ENCODE measurements at regions not wholly inside any gene's neighbourhood (a gene's known extent, or its start where the extent isn't known, plus 50 kb on each side); places are given as distances from the start of the nearest gene placed in this dataset.
A peak's percentile ranks its signal among the peaks of the same experiment; 100 is the strongest.

DNA sequence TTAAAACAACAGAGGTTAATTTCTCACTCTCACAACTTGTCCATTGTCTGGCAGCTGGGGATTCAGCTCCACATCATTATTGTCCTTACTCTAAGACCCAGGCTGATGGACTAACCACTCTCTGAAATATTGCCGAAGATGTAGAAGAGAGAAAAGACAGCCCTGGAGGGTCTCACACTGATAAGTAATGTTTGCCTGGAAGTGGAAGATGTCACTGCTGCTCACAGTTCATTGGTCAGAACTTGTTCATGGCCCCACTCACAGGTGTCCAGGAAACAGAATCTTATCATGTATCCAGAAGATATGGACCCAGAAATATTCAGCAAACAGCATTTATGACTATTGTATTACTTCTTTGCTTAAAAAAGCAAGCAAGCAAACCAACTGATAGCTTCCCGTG, 62.2 kb upstream of the LPP start:
- WGBS (ENCODE audit: insufficient coverage, low lambda C conversion rate): no CpG with 5 or more reads among the region's 2 CpGs

DNA sequence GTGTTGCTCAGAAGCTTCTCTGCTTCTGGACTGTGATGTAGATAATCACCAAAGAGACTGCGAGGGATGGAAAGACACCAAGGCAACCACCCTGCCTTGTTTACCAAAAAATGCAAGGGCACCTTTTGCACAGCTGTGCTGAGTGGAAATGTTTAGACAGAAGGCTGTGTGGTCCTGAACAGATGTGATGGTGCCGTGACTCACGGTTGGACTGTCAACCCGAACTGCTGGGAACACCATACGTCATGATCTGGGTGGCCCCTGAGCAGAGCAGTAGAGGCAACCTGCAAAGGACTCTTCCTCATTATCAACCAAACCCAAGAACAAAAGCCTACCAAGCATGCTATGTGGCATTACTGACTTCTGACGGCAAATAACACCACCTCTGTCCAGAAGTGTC, 61.3 kb upstream of the LPP start:
- no CpG with 5 or more reads among the region's 6 CpGs for WGBS (ENCODE audit: insufficient coverage, low lambda C conversion rate)
- Histone ChIP-seq H3K9me3 (ENCODE audit: control insufficient read depth, low read depth, low read length) (no peaks in the 10 kb centered on the region), H3K4me3 (ENCODE audit: low read length) (no peak overlapping the region), H3K36me3 (ENCODE audit: control insufficient read depth, insufficient read depth, low read length) (no peaks in the 10 kb centered on the region), H3K27me3 (ENCODE audit: control insufficient read depth, insufficient read depth, low read length) (no peaks in the 10 kb centered on the region), H3K4me1 (ENCODE audit: control insufficient read depth, insufficient read depth, low read length) (no peaks in the 10 kb centered on the region), H3K27ac (ENCODE audit: low read length) (no peak overlapping the region)
- DNase-seq: no peak

More for the DNA sequence above, 62.2 kb upstream of the LPP start:
- no peaks in the 10 kb centered on the region for H3K36me3 ChIP-seq (ENCODE audit: control insufficient read depth, insufficient read depth, low read length)
- H3K27me3 ChIP-seq (ENCODE audit: control insufficient read depth, insufficient read depth, low read length): no peaks in the 10 kb centered on the region
- no peak for DNase-seq
- H3K4me1 ChIP-seq (ENCODE audit: control insufficient read depth, insufficient read depth, low read length): no peaks in the 10 kb centered on the region
- H3K4me3 ChIP-seq (ENCODE audit: low read length): no peak overlapping the region
- no peak overlapping the region for H3K27ac ChIP-seq (ENCODE audit: low read length)
- no peaks in the 10 kb centered on the region for H3K9me3 ChIP-seq (ENCODE audit: control insufficient read depth, low read depth, low read length)

DNA sequence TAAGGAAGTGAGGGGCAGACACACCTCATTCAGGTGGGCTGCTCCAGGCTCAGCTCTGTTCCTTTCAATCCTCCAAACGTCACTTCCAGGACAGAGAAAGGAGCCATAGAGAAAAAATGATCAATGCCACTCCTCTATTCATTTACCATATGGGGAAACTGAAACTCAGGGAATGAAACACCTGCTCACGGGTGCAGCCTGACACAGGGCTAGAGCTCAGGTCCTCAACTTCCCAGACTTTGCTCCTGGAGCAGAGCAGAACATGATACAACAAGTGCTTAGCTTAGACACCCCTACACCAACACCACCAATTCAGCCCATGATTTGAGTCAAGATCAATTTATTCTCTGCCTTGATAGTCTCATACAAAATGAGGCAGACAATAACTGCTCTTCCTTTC, 58.5 kb upstream of the LPP start:
- H3K9me3 ChIP-seq (ENCODE audit: control insufficient read depth, low read depth, low read length): no peaks in the 10 kb centered on the region
- H3K4me1 ChIP-seq (ENCODE audit: control insufficient read depth, insufficient read depth, low read length): no peaks in the 10 kb centered on the region
- no peaks in the 10 kb centered on the region for H3K27me3 ChIP-seq (ENCODE audit: control insufficient read depth, insufficient read depth, low read length)
- H3K4me3 ChIP-seq (ENCODE audit: low read length): no peak overlapping the region
- peak; percentile 44 to 77 for DNase-seq
- no peaks in the 10 kb centered on the region for H3K36me3 ChIP-seq (ENCODE audit: control insufficient read depth, insufficient read depth, low read length)
- no peak overlapping the region for H3K27ac ChIP-seq (ENCODE audit: low read length)
- no CpG with 5 or more reads among the region's 2 CpGs for WGBS (ENCODE audit: insufficient coverage, low lambda C conversion rate)

DNA sequence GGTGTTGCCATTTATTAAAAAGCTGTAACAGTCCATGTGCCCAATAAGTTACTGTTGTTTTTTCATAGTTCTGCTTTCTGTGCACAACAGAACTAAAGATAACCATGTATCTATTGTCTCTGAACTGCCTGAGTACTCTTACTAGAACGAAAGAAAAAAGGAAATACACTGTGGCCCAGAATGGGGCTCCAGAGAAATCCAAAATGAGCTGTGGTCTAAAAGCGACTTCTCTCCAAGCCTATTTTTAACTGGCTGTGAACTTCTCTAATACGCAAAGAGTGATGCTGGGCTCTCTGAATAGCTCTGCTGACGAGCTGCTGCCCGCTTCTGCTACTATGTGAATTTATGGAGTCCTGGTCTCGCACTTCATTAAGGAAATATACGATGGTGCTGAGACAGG, 56.2 kb upstream of the LPP start:
- Histone ChIP-seq H3K36me3 (ENCODE audit: control insufficient read depth, insufficient read depth, low read length) (no peaks in the 10 kb centered on the region), H3K9me3 (ENCODE audit: control insufficient read depth, low read depth, low read length) (no peaks in the 10 kb centered on the region), H3K27me3 (ENCODE audit: control insufficient read depth, insufficient read depth, low read length) (no peaks in the 10 kb centered on the region), H3K27ac (ENCODE audit: low read length) (no peak overlapping the region), H3K4me1 (ENCODE audit: control insufficient read depth, insufficient read depth, low read length) (no peaks in the 10 kb centered on the region), H3K4me3 (ENCODE audit: low read length) (no peak overlapping the region)
- DNase-seq: no peak
- no CpG with 5 or more reads among the region's 7 CpGs for WGBS (ENCODE audit: insufficient coverage, low lambda C conversion rate)

DNA sequence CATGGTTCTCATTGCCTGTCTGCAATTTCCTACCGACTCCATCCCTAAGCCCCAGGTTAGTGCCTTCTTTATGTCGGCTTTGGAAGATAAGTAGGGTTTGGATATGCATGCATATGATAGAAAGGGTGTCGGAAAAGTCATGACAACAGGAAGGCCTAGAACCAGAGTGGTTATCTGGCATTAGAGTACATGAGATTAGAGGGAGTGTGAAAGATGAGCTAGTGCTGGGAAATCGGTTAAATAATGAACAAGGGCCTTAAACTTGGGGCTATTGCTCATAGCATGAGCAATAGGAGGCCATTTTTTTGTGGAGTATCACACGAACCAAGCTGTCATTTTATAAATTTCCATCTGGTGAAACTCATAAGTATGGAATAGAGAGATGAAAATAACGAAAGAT, 54.0 kb upstream of the LPP start:
- Histone ChIP-seq H3K27me3 (ENCODE audit: control insufficient read depth, insufficient read depth, low read length) (no peaks in the 10 kb centered on the region), H3K9me3 (ENCODE audit: control insufficient read depth, low read depth, low read length) (no peaks in the 10 kb centered on the region), H3K4me3 (ENCODE audit: low read length) (no peak overlapping the region), H3K4me1 (ENCODE audit: control insufficient read depth, insufficient read depth, low read length) (no peaks in the 10 kb centered on the region), H3K36me3 (ENCODE audit: control insufficient read depth, insufficient read depth, low read length) (no peaks in the 10 kb centered on the region), H3K27ac (ENCODE audit: low read length) (no peak overlapping the region)
- no peak for DNase-seq
- WGBS (ENCODE audit: insufficient coverage, low lambda C conversion rate): 77% methylated on average over 4 of the region's 6 CpGs

DNA sequence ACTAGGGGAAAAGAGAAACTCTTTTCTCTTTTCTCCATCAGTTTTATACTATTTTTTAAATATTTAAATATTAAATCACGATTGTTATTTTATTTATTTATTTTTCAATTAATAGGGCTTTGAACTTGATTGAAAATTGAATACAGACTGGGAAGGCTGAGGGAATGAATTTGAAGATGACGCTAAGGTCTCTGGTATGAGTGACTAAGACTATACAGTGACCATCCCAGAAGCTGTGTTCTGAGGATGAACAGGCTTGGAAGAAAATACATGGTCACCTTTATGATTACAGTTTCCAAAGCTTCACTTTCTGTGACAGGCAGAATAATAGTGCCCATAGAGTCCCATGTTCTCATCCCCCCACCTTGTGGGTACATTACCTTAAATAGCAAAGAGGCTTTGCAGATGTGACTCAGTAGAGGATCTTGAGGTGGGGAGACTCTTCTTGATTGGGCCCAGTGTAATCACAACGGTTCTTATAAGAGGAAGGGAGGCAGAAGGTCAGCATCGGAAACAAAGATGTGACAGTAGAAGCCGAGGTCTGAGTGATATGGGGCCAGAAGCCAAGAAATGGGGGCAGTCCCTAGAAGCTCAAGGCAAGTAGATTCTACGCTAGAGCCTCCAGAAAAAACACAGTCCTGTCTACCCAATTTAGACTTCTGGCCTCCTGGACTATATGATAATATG, 51.0 kb upstream of the LPP start:
- Histone ChIP-seq H3K27ac (ENCODE audit: low read length) (no peak overlapping the region), H3K4me1 (ENCODE audit: control insufficient read depth, insufficient read depth, low read length) (no peaks in the 10 kb centered on the region), H3K36me3 (ENCODE audit: control insufficient read depth, insufficient read depth, low read length) (no peaks in the 10 kb centered on the region), H3K9me3 (ENCODE audit: control insufficient read depth, low read depth, low read length) (no peaks in the 10 kb centered on the region), H3K27me3 (ENCODE audit: control insufficient read depth, insufficient read depth, low read length) (no peaks in the 10 kb centered on the region), H3K4me3 (ENCODE audit: low read length) (no peak overlapping the region)
- DNase-seq: no peak
- 93% methylated on average over 4 of the region's 6 CpGs for WGBS (ENCODE audit: insufficient coverage, low lambda C conversion rate)

DNA sequence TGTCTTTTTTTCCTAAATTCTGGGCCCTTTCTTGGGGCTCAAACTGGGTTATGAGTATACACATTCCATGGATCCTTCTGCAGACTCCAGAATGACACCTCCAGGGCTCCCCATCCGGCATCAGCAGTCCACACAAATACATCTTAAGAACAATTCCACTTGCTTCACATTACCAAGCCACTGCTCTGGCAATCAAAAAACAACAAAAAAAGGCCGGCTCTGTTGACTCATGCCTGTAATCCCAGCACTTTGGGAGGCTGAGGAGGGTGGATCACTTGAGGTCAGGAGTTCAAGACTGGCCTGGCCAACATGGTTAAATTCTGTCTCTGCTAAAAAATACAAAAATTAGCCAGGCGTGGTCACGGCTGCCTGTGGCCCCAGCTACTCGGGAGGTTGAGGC, 49.9 kb upstream of the LPP start:
- Histone ChIP-seq H3K27me3 (ENCODE audit: control insufficient read depth, insufficient read depth, low read length) (no peaks in the 10 kb centered on the region), H3K36me3 (ENCODE audit: control insufficient read depth, insufficient read depth, low read length) (no peaks in the 10 kb centered on the region), H3K4me1 (ENCODE audit: control insufficient read depth, insufficient read depth, low read length) (no peaks in the 10 kb centered on the region), H3K27ac (ENCODE audit: low read length) (no peak overlapping the region), H3K4me3 (ENCODE audit: low read length) (no peak overlapping the region), H3K9me3 (ENCODE audit: control insufficient read depth, low read depth, low read length) (no peaks in the 10 kb centered on the region)
- no CpG with 5 or more reads among the region's 5 CpGs for WGBS (ENCODE audit: insufficient coverage, low lambda C conversion rate)
- no peak for DNase-seq

Data from large intestine (tissue), 3 donors.